CD4-positive, alpha-beta T cell treated with Interleukin-6 for 4 hours (primary cell): ENCODE measurements at regions not wholly inside any gene's neighbourhood (a gene's known extent, or its start where the extent isn't known, plus 50 kb on each side); places are given as distances from the start of the nearest gene placed in this dataset.

Experiments used
- DNase-seq: peaks from one replicate; pipeline ENCODE4 v3.0.0-alpha.2; 2020; ENCODE audit warnings: mixed read lengths

GRCh38 chr15:47397655-47398054, 319.6 kb upstream of the SEMA6D start:
- DNase-seq = no peak

- DNase-seq = no peak
Observed at GRCh38 chr15:47398132-47398531, 319.2 kb upstream of the SEMA6D start.

GRCh38 chr15:47398594-47398993, 318.7 kb upstream of the SEMA6D start:
- DNase-seq = no peak

- DNase-seq = no peak
Observed at GRCh38 chr15:47399100-47399499, 318.2 kb upstream of the SEMA6D start.

GRCh38 chr15:47400603-47401002, 316.7 kb upstream of the SEMA6D start:
- DNase-seq = no peak

GRCh38 chr15:47401427-47401826, 315.9 kb upstream of the SEMA6D start:
- no peak for DNase-seq

GRCh38 chr15:47402829-47403228, 314.5 kb upstream of the SEMA6D start:
- DNase-seq = no peak

GRCh38 chr15:47404877-47405276, 312.4 kb upstream of the SEMA6D start:
- DNase-seq = no peak

- no peak for DNase-seq
Observed at GRCh38 chr15:47405365-47406162, 311.7 kb upstream of the SEMA6D start.

GRCh38 chr15:47407692-47408091, 309.6 kb upstream of the SEMA6D start:
- no peak for DNase-seq

GRCh38 chr15:47409038-47409437, 308.3 kb upstream of the SEMA6D start:
- DNase-seq = no peak

GRCh38 chr15:47409600-47409999, 307.7 kb upstream of the SEMA6D start:
- no peak for DNase-seq

GRCh38 chr15:47410247-47410646, 307.1 kb upstream of the SEMA6D start:
- no peak for DNase-seq

- DNase-seq = no peak
Observed at GRCh38 chr15:47411733-47412132, 305.6 kb upstream of the SEMA6D start.

- no peak for DNase-seq
Observed at GRCh38 chr15:47412136-47412535, 305.2 kb upstream of the SEMA6D start.

- no peak for DNase-seq
Observed at GRCh38 chr15:47412802-47413201, 304.5 kb upstream of the SEMA6D start.

- DNase-seq = no peak
Observed at GRCh38 chr15:47414207-47414606, 303.1 kb upstream of the SEMA6D start.

GRCh38 chr15:47415539-47415971, 301.8 kb upstream of the SEMA6D start:
- DNase-seq = no peak

GRCh38 chr15:47422881-47423665, 294.2 kb upstream of the SEMA6D start:
- no peak for DNase-seq

GRCh38 chr15:47427463-47427862, 289.8 kb upstream of the SEMA6D start:
- DNase-seq = no peak

- no peak for DNase-seq
Observed at GRCh38 chr15:47429376-47429775, 287.9 kb upstream of the SEMA6D start.

GRCh38 chr15:47431501-47431900, 285.8 kb upstream of the SEMA6D start:
- no peak for DNase-seq

GRCh38 chr15:47432826-47433225, 284.5 kb upstream of the SEMA6D start:
- DNase-seq = no peak

- DNase-seq = no peak
Observed at GRCh38 chr15:47434596-47434995, 282.7 kb upstream of the SEMA6D start.
